RWPE1 (cell line): ENCODE measurements at regions not wholly inside any gene's neighbourhood (a gene's known extent, or its start where the extent isn't known, plus 50 kb on each side); places are given as distances from the start of the nearest gene placed in this dataset.

Experiments
- CTCF ChIA-PET: fragments of 350-600 bp; sonication (Branson Sonifier 250); formaldehyde crosslinking; extraction: SDS; loops from one replicate; lab custom pipeline; 2021; lab: Yijun Ruan, JAX
- POLR2A ChIA-PET: fragments of 400-600 bp; formaldehyde crosslinking; extraction: SDS; loops from one replicate; lab custom pipeline; 2020; ENCODE audit warnings: antibody characterized with exemption; ENCODE audit not compliant: low non-redundant PET; lab: Yijun Ruan, JAX
- DNase-seq: peaks from one replicate; pipeline ENCODE4 v3.0.0; 2012; ENCODE audit warnings: low spot score
- H3K27ac ChIP-seq: fragments of 450-650 bp; 2 replicates; pipeline ENCODE4 v1.5.1; 2017
- CTCF ChIP-seq: fragments of 450-650 bp; conservative IDR thresholded peaks from 2 replicates; pipeline ENCODE4 v1.5.1; 2017; ENCODE audit warnings: low read depth, mild to moderate bottlenecking

- POLR2A ChIA-PET: no interaction called here
- CTCF ChIA-PET: no interaction called here
- DNase-seq: no peak
- no peak overlapping the region for H3K27ac ChIP-seq
- TF ChIP-seq CTCF: no peak
Observed at GRCh38 chr6:17182961-17183360, 81.1 kb downstream of the STMND1 start.

GRCh38 chr6:17186925-17187324 is 85.1 kb downstream of the STMND1 start:
- ChIA-PET POLR2A (no interaction called here), CTCF (no interaction called here)
- H3K27ac ChIP-seq: no peak overlapping the region
- TF ChIP-seq CTCF: no peak
- no peak for DNase-seq

- CTCF ChIA-PET: interaction anchor here (0.6 kb wide), 1 partner anchor 650 kb away, joined by 4 read pairs; no protein-coding TSS in a partner anchor
- TF ChIP-seq CTCF: no peak
- H3K27ac ChIP-seq: no peak overlapping the region
- POLR2A ChIA-PET: no interaction called here
- no peak for DNase-seq
Observed at GRCh38 chr6:17193106-17193775, 87.9 kb upstream of the RBM24 start.

- H3K27ac ChIP-seq: no peak overlapping the region
- DNase-seq: no peak
- no peak for TF ChIP-seq CTCF
- ChIA-PET POLR2A (no interaction called here), CTCF (no interaction called here)
Observed at GRCh38 chr6:17197607-17198006, 83.6 kb upstream of the RBM24 start.

GRCh38 chr6:17200395-17200794 is 80.8 kb upstream of the RBM24 start:
- ChIA-PET POLR2A (no interaction called here), CTCF (interaction anchor here (0.7 kb wide), 1 partner anchor 320 kb away, joined by 3 read pairs; no protein-coding TSS in a partner anchor)
- no peak for TF ChIP-seq CTCF
- DNase-seq: no peak
- H3K27ac ChIP-seq: no peak overlapping the region

- ChIA-PET POLR2A (no interaction called here), CTCF (no interaction called here)
- H3K27ac ChIP-seq: no peak overlapping the region
- DNase-seq: no peak
- TF ChIP-seq CTCF: no peak
Observed at GRCh38 chr6:17202526-17202925, 78.6 kb upstream of the RBM24 start.
